Endothelial cell of umbilical vein (primary cell): ENCODE measurements at regions not wholly inside any gene's neighbourhood (a gene's known extent, or its start where the extent isn't known, plus 50 kb on each side); places are given as distances from the start of the nearest gene placed in this dataset.

Experiments used
- POLR2A ChIP-seq: IDR thresholded peaks from 2 replicates; pipeline ENCODE4 v1.6.1; 2012; ENCODE audit warnings: low read depth, mild to moderate bottlenecking, control low read depth, low read length
- TF ChIP-seq, protein P1 (sequence below): IDR thresholded peaks from 2 replicates; pipeline ENCODE4 v1.6.1; 2011; ENCODE audit not compliant: insufficient read depth, insufficient read length

DNA sequence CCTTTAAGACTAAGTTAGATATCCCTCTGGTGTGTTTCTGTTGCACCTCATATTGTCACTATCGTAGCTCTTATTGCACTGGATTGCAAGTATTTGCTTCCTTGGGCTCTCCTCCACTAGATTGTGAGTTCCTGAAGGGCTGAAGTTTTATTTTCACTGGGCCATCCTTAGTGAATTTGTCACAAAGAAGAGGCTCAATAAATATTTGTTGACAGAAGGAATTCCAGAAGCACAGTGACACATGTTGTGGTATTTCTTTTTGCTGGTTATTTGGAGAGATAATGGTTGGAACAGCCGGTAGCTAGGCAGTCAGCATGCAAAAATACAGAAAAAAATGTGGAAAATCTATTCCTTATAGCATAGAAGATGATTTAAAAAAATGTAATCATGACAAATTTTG, 129.9 kb upstream of the ZRANB2 start:
- no peak for TF ChIP-seq POLR2A
- TF ChIP-seq, protein P1, sequence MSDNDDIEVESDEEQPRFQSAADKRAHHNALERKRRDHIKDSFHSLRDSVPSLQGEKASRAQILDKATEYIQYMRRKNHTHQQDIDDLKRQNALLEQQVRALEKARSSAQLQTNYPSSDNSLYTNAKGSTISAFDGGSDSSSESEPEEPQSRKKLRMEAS: no peak
